Spleen (tissue), 11 donors: ENCODE measurements at regions not wholly inside any gene's neighbourhood (a gene's known extent, or its start where the extent isn't known, plus 50 kb on each side); places are given as distances from the start of the nearest gene placed in this dataset.

Source experiments
- DNase-seq: peaks from one replicate; pipeline ENCODE4 v3.0.0-alpha.2; 2020
- H3K27ac ChIP-seq, 8 donors: fragments of 200-600 bp; sonication (generic) in 7 of 8; 1 replicate in 4 of 8; 2 replicates in 4 of 8; pipeline versions ENCODE4 v1.5.0 to v1.8.0; 2016 to 2021; ENCODE audit warnings: inconsistent platforms in 4 of 8, mild to moderate bottlenecking in 4 of 8, moderate library complexity in 1 of 8
- H3K27me3 ChIP-seq, 7 donors: fragments of 200-600 bp; sonication (generic) in 6 of 7; replicated peaks in 1 of 7; 1 replicate in 4 of 7; 2 replicates in 3 of 7; pipeline versions ENCODE4 v1.5.0 to v1.8.0; 2016 to 2021; ENCODE audit warnings: inconsistent platforms in 3 of 7, mild to moderate bottlenecking in 1 of 7
- H3K36me3 ChIP-seq, 6 donors: fragments of 200-600 bp; sonication (generic) in 5 of 6; 1 replicate in 4 of 6; 2 replicates in 2 of 6; pipeline versions ENCODE4 v1.5.0 to v1.8.0; 2016 to 2021; ENCODE audit warnings: inconsistent platforms in 2 of 6
- H3K4me1 ChIP-seq, 6 donors: fragments of 200-600 bp; sonication (generic) in 5 of 6; 1 replicate in 3 of 6; 2 replicates in 3 of 6; pipeline versions ENCODE4 v1.5.0 to v1.8.0; 2016 to 2021; ENCODE audit warnings: inconsistent platforms in 3 of 6
- H3K4me3 ChIP-seq, 8 donors: fragments of 200-600 bp; sonication (generic) in 7 of 8; 1 replicate in 4 of 8; 2 replicates in 4 of 8; pipeline versions ENCODE4 v1.5.0 to v1.8.0; 2016 to 2021; ENCODE audit warnings: inconsistent platforms in 4 of 8, mild to moderate bottlenecking in 4 of 8, moderate library complexity in 2 of 8
- H3K9me3 ChIP-seq, 8 donors: fragments of 200-600 bp; sonication (generic) in 7 of 8; 1 replicate in 4 of 8; 2 replicates in 4 of 8; pipeline versions ENCODE4 v1.5.0 to v1.8.0; 2016 to 2021; ENCODE audit warnings: inconsistent platforms in 4 of 8
- CTCF ChIP-seq, 11 experiments: fragments of 200-600 bp in 7 of 11; fragments of 450-650 bp in 4 of 11; sonication (generic) in 4 of 11; IDR thresholded peaks in 8 of 11; conservative IDR thresholded peaks in 3 of 11; 1 replicate in 7 of 11; 2 replicates in 4 of 11; pipeline versions ENCODE4 v1.4.0 to v1.8.0; 2016 to 2021; ENCODE audit warnings: antibody characterized with exemption in 11 of 11, inconsistent platforms in 4 of 11, mild to moderate bottlenecking in 1 of 11
- POLR2A ChIP-seq, 3 donors: fragments of 450-650 bp; IDR thresholded peaks; one replicate each; pipeline ENCODE4 v1.5.1; 2017; ENCODE audit warnings: antibody characterized with exemption in 3 of 3, mild to moderate bottlenecking in 1 of 3
- POLR2AphosphoS5 ChIP-seq, 3 donors: sonication (generic); formaldehyde crosslinking; IDR thresholded peaks; one replicate each; pipeline ENCODE4 v1.5.1; 2017; ENCODE audit warnings: antibody characterized with exemption in 3 of 3
- WGBS, 5 donors: extraction: QIAGEN DNeasy Blood & Tissue Kit in 3 of 5; methylation state at CpG; one replicate each; pipeline versions ENCODE4 v1.1.5 to v1.1.7; 2013 to 2018; 5-methylcytosine and 5-hydroxymethylcytosine counted together
- intact Hi-C: fragments of 100-400 bp; cut with DNase I; formaldehyde crosslinking; loops from one replicate; pipeline ENCODE4 v1.15.0; 2023; ENCODE audit warnings: low total_unique reads
- donor health status: healthy with polysubstance abuse.
- donor health status: DM: no; HTN: no; CAD: no; lungs with moderate emphysema.
- donor health status: DM: no; HTN: no; CAD: no.
- donor health status: Bipolar disorder and iron deficiency.
- donor health status: healthy.
- donor health status: DM: no; HTN: no; CAD: no.
- donor health status: DM: yes; HTN: yes; CAD: no.

GRCh38 chrX:139081965-139082364 lies 370.4 kb upstream of the FGF13 start:
- intact Hi-C loops, result no loop called here
- 75 to 100% (median 94%) methylated on average over 3 of the region's 3 CpGs for WGBS, 5 donors
- no peaks in the 10 kb centered on the region for H3K9me3 ChIP-seq
- TF ChIP-seq CTCF (IDR thresholded peaks at IDR 0.05 in 8 of 11, conservative IDR thresholded peaks at IDR 0.05 in 3 of 11), result no peak
- TF ChIP-seq POLR2A (IDR thresholded peaks at IDR 0.05), result no peak
- H3K27ac ChIP-seq, result no peak overlapping the region
- no peaks in the 10 kb centered on the region for H3K36me3 ChIP-seq
- H3K4me1 ChIP-seq, result no peaks in the 10 kb centered on the region
- no peak for DNase-seq
- H3K27me3 ChIP-seq, result no peaks in the 10 kb centered on the region
- no peak overlapping the region for H3K4me3 ChIP-seq

- DNase-seq, result no peak
- Histone ChIP-seq H3K9me3 (no peaks in the 10 kb centered on the region), H3K4me1 (no peaks in the 10 kb centered on the region), H3K27me3 (no peaks in the 10 kb centered on the region), H3K27ac (no peak overlapping the region), H3K36me3 (no peaks in the 10 kb centered on the region), H3K4me3 (no peak overlapping the region)
- intact Hi-C loops, result no loop called here
- WGBS, 5 donors, result 82 to 99% (median 92%) methylated on average over 2 of the region's 2 CpGs
- TF ChIP-seq POLR2AphosphoS5 (IDR thresholded peaks at IDR 0.05), result no peak
- no peak for TF ChIP-seq CTCF (IDR thresholded peaks at IDR 0.05 in 8 of 11, conservative IDR thresholded peaks at IDR 0.05 in 3 of 11)
- TF ChIP-seq POLR2A (IDR thresholded peaks at IDR 0.05), result no peak
These were observed 368.3 kb upstream of the FGF13 start for GRCh38 chrX:139079789-139080188.

DNA sequence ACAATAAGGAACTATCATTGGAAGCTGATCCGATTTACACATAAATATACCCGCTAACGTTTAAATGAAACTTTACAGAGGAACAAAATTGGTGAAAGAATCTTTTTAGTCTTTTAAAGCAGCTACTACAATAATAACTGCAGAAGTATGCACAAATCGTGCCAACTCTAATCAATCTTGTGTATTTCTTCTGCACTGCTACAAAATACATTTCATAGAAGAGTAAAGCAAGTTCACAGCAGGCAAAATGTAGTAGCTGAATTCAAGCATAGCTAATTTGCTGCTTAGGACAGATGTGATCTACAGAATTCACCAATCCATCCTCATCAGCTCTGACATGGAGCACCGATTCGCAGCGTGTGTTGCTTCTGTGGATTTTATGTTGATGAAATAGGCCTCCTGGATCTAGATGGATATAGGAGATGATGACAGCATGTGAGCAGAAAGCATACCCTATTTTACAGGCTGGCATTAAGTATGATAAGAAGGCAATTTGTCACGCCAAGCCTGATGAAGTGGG lies 367.3 kb upstream of the FGF13 start:
- 73 to 91% (median 85%) methylated on average over 8 of the region's 8 CpGs for WGBS, 5 donors
- intact Hi-C loops, result no loop called here
- TF ChIP-seq CTCF (IDR thresholded peaks at IDR 0.05 in 8 of 11, conservative IDR thresholded peaks at IDR 0.05 in 3 of 11) (no peak), POLR2A (IDR thresholded peaks at IDR 0.05) (no peak), POLR2AphosphoS5 (IDR thresholded peaks at IDR 0.05) (no peak)

DNA sequence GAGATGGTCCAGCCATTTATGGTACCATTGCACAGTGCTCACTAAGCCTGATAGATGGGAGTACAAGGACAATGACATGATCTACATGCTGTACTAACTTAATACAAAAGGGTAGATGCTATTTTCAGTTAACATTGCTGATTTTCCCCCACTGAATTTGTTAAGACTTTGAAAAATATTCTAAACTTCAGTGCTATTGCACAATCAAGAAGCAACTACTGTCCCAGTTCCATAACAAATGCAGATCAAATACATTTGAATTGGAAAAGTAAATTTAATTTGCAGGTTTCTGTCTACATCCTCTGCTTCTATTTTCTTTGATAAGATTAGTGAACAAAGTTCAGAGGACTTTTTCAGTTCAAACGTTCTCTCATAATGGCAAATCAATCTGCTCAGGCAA lies 366.8 kb upstream of the FGF13 start:
- Histone ChIP-seq H3K4me1 (no peaks in the 10 kb centered on the region), H3K36me3 (no peaks in the 10 kb centered on the region), H3K9me3 (no peaks in the 10 kb centered on the region), H3K4me3 (no peak overlapping the region), H3K27me3 (no peaks in the 10 kb centered on the region), H3K27ac (no peak overlapping the region)
- WGBS, 5 donors, result 32 to 83% (median 63%) methylated on average over 1 of the region's 1 CpG
- intact Hi-C loops, result no loop called here
- TF ChIP-seq POLR2AphosphoS5 (IDR thresholded peaks at IDR 0.05), result no peak
- TF ChIP-seq POLR2A (IDR thresholded peaks at IDR 0.05), result no peak
- no peak for TF ChIP-seq CTCF (IDR thresholded peaks at IDR 0.05 in 8 of 11, conservative IDR thresholded peaks at IDR 0.05 in 3 of 11)
- no peak for DNase-seq

More for the DNA sequence above, 367.3 kb upstream of the FGF13 start:
- Histone ChIP-seq H3K4me1 (no peaks in the 10 kb centered on the region), H3K27ac (no peak overlapping the region), H3K4me3 (no peak overlapping the region), H3K9me3 (no peaks in the 10 kb centered on the region), H3K36me3 (no peaks in the 10 kb centered on the region), H3K27me3 (no peaks in the 10 kb centered on the region)
- DNase-seq, result no peak
